ENCODE measurements at regions not wholly inside any gene's neighbourhood (a gene's known extent, or its start where the extent isn't known, plus 50 kb on each side); places are given as distances from the start of the nearest gene placed in this dataset.

DNA sequence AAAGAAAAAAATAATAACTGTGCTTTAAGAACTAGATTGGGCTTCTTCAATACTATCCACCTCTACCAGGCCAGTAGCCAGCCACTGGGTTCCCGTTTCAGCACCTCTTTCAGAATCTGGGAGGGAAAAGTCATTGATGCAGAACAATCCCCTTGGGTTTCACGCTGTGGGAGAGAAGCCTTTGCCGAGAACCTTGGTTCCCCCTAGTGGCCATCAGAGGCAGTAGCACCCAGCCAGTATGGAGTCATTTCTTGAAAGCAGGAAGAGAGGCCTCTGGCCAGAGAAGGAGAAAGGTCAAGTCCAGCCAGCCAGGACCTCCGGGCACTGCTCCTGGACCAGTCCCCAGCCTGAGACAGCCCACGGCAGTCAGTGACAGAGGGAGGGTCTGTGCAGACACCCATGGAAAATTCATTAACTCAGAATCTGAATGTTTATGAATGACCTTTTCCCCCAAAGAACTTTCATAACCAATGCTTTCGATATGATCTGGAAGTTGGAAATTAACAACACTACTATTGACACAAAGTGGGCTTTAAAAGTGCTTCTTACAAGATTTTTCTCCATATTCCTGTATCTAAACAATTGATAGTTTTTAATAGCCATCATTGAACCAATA is 51.2 kb upstream of the CDH5 start:
- DNase-seq (ENCODE audit: low spot score): peak; percentile 61

DNA sequence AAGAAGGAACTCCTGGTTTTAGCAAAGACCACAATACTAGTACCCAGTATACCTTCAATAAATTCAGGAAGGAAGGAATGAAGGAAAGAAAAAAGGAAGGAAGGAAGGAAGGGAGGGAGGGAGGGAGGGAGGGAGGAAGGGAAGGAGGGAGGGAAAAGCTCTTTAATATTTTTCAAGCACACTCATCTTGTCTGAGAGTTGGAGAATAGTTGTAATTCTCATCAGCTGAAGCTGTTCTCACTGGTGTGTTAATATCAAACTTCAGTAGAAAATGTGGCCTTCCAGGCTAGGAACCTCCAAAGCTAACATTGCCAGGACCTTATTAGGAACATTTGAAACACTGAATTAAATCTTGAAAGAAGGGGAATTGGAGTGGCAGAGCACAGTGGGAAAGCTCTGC is 55.2 kb upstream of the CDH5 start:
- DNase-seq (ENCODE audit: low spot score): no peak

DNA sequence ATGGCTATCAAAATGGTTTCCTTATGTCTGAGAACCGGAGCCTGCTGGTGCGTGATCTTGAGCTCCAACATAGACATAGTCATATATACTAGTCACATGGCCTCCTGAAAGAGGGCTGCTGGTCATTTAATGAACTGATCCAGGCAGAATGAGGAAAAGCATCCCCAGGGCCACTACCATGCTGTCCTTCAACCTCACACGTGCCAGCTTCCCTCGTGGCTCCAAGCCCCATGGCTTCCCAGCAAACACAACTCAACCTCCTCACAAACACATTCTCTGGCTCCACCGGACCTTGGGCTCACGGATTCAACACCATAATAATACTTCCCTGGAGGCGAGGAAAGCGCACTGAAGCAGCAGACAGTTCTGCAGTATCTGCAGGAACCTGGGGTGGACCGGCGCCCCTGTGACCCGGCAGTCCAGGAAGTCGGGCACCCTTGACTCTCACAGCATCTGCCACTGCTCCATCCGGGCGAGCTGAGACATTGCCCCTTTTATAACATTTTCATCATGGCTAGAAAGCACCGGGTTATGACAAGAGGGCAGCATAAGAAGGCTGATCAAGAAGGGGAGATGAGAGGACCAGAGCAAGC is 57.2 kb upstream of the CDH5 start:
- no peak for DNase-seq (ENCODE audit: low spot score)

DNA sequence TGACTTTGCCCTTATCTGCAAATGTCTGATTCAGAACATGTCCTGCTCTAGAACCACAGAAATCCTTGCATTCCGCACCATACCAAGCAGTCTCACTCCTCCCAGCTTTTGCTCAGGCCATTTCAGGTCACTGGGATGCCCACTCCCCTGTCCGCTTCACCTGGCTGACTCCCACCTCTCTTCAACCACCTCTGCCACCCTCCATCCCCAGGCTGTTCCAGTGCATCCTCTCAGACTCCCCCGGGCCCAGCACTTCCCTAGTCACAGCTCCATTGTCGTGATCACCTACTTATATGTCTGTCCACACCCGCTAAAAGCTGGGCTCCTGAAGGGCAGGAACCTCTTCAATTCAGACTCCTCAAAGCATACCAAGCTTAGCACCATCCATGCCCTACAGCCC is 58.4 kb upstream of the CDH5 start:
- DNase-seq (ENCODE audit: low spot score): no peak

DNA sequence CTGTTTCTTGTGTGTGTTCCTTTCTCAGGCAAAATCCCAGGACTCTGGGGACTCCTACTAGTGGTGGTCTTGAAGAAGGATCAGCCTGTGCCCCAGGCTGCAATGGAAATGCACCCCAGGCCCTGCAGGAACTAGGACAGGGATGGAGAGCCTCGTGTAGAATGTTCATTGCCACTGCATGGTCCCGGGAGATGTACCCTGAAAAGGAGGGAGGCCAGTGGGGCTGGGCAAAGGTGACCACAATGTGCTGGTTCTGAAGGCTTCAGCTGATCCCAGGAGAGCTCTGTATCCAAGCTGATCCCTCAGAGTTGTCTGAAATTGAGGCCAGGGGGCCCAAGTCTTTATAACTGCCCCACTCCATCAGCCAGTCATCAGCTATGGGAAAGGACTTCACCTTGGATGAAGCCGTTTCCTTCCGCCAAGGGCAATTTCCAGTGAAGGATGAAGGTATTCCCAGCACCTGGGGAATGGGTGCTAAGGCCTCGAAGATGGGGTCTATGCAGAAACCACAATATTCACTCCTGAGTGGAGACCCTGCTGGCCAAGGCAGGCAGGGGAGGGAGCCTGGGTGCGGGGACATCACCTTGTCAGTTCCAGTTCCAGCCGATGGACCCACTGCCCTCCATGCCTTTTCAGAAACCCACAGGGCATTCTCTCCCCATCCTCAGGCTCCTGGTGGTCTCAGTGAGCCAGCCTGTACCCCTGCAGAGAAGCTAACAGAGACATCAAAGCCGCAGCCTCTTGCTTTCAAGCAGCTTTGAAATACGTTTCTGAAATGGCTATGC is 59.9 kb upstream of the CDH5 start:
- DNase-seq (ENCODE audit: low spot score): no peak

DNA sequence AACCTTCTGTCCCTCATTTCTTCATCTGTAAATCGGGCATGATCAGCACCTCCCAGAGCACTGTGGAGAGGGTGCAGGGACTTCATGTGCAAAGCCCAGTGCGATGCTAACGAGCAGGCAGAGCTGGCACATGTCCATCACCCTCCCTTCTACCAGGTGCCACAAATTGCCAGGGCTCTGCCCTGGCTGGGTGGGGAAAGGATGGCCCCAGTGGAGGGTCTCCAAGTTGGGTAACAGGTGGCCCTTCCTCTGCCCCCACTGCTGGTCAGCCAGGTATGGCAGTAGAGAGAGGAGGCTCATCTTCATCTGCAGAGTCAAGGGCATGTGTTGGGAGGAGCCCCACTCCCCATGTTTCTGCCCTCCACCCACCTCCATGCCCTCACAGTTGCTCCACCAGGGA is 61.5 kb upstream of the CDH5 start:
- DNase-seq (ENCODE audit: low spot score): no peak

DNA sequence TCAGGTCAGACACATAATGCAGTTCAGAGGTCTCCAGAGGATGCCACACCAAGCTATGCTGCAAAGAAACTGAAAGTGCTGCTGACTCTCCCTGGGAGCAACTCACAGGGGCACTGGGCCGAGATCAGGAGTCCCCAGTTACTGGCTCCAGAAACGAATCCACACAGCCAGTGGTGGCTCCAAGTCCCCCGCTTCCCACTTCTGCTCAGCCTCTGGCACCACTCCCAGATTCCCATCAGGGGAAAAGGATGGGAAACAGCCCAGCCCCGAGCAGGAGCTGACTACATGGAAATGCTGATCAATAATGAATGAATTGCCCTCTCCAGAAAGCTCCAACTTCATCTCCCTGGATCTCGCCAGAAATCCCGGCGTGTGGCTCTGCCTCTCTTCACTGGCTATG is 62.3 kb upstream of the CDH5 start:
- no peak for DNase-seq (ENCODE audit: low spot score)

DNA sequence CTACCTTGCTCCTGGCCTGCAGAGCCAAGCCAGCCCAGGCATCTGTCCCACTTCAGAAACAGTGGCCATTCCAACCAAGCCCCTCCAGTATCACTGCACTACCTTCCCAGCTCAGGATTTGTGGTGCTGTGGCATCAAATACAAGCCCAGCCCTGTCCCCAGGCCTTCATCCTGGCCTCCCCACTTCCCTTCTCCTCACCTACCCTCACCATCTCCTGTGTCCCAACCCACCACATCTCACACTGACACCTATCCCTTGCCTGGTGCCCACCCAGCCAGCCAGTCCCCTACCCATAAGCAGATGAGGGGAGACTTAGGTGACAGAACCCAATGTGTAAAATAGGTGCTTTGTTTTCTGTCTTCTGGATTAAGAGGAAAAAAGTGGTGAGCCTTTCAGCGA is 66.0 kb upstream of the CDH5 start:
- no peak for DNase-seq (ENCODE audit: low spot score)

DNA sequence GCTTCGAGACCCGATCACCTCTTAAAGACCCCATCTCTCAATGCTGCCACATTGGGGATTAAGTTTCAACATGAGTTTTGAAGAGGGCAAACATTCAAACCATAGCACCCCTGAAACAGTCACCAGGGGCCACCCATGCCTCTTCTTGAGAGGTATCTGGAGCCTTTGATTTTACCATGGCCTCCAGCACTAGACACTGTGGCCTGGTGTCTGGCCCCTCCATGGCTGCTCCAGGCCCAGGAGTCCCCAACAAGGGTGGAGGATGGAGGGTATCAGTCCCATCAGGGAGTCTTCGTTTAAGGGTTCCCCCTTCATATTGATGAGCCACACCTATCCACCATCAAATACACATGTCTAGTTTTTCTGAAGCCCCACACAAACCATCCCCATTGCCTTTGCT is 66.5 kb upstream of the CDH5 start:
- no peak for DNase-seq (ENCODE audit: low spot score)

DNA sequence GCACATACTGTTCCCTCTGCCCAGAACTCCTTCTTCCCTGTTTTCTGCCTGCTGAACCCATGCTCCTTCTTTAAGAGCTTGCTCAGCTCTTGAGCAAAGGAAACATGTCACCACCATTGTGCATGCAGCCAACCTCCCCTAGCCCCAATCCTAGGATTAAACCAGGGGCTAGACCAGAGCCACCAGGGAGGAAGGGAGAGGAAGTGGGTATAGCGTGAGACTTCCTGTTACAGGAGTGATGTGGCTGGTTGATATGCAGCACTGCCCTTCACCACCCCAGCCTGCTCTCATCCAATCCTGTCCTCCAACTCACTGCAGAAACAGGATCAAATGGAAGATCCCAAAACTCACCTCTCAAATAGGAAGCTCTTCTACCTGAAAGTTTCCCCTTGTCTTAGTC is 67.1 kb upstream of the CDH5 start:
- DNase-seq (ENCODE audit: low spot score): no peak

DNA sequence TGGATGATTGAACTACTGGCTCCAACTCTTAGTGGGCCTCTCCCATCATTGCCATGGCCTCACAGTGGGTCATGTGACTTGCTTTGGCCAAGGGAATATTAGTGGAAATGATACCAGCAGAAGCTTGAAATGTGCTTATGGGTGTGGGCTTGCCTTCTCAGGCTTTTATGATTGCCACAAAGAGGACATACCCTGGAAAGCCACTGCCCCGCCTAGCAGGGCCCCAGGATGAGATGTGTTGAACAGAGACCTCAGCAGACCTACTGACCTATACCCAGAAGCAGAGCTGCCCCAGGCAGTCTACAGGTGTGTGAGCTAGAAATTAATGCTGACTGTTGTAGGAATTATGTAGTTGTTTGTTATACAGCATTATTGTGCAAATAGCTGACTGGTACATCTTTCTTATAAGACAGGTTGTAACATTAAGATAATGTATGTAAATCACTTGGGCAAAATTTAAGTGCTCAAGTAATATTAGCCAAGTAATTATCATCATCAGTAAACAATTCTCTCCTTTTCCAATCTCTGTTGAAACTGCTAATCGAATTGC is 67.8 kb upstream of the CDH5 start:
- no peak for DNase-seq (ENCODE audit: low spot score)

DNA sequence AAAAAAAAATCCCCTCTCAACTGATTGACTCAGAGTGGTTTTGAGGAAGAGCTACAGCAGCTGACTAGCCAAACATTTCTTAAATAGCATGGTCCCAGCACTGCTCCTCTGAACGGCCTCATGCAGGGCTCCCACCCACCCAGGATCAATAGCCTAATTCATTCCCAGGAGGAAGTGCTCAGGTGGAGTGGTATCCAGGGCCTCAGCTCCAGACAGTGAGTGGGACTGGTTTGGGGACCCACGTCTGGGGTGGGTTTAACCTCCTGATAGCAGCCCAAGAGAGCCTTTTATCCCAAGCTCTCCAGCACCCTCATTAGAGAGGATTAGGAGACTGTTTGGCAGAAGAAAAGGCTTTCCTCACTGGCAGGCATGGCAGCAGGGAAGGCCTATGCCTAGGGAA is 68.5 kb upstream of the CDH5 start:
- no peak for DNase-seq (ENCODE audit: low spot score)

DNA sequence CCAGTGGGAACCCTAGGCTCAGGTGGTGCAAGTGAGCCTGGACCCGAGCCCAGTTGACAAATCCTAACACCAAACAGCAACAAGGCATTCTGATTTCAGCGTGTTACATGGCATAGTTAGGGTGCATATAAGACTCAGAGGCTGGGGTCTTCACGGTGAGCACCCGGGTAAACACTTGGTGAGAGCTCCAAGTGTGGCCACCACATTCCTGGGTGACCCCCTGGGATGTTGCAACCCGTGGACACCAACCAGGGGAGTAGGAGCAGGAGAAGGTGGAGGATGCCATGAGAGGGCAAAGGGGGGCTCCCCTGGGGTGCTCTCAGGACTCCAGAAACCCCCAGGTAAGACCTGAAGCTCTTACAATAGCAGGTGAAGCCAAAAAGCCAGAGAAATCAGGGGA is 69.9 kb upstream of the CDH5 start:
- no peak for DNase-seq (ENCODE audit: low spot score)

DNA sequence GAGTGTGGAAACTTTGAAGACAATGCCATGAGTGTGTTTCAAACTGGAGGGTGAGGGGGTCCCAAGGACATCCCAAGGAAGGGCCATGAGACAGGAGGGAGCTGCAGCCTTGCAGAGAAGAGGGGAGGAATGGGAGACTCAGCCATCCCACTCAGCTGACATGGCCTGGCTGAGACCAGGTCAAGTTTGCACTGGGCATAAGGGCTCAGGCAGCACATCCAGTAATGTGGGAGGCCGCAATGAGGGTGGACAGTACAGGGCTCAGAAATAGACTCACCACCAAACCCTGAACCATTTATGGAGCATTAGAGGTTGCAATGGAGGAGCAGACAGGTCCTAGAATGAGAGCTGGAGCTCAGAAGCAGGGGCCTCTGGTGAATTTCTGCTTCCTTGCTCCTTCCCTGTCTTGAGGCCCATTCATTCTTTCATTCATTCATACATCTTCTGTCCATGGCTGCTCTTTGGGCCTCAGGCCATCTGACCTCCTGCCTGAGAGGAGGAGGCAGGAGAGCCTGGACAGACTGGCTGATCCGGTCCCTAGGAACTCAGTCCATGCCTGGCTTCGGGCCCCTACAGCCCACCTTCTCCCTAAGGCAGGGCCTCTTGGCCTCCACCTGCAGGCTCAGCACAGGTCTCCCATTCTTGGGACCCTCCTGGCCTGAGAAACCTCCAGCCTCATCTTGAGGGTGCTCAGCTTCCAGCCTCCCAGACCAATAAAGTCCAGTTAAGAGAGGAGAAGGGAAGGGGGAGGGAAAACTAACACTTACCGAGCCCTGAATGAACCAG is 70.5 kb upstream of the CDH5 start:
- no peak for DNase-seq (ENCODE audit: low spot score)

DNA sequence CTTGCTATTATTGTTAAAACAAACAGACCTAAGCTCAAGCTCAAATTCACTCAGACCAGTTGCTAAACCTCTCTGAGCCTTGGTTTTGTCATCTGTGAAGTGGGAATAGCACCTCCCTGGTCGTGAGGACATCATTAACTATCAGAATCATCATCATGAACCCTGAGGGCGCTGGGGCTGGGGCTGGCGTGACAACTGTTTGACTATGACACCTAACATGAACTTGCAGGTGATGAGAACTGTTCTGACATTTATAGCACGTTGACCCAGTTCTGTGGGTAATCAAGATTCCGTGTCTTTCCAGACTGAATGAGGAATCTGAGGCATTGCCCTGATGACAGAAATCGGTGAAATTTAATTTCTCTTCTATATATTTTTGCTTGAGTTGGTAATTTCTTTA is 71.3 kb upstream of the CDH5 start:
- no peak for DNase-seq (ENCODE audit: low spot score)

DNA sequence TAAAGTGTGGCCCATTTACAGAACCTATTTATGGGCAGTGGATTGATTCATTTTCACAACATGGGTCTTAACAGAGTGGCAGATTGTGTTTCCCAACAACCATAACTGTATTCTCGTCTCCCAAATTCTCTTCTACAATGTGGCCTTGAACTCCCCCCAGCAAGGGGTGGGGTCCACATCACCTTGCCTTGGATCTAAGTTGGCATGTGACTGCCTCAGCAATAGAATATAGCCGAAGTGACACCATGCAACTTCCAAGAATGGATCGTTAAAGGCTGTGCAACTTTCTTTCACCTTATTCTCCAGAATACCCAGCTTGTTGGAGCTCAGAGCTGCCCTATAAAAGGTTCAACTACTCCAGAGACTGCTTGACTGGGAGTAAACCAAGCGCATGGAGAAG is 72.0 kb upstream of the CDH5 start:
- DNase-seq (ENCODE audit: low spot score): no peak

DNA sequence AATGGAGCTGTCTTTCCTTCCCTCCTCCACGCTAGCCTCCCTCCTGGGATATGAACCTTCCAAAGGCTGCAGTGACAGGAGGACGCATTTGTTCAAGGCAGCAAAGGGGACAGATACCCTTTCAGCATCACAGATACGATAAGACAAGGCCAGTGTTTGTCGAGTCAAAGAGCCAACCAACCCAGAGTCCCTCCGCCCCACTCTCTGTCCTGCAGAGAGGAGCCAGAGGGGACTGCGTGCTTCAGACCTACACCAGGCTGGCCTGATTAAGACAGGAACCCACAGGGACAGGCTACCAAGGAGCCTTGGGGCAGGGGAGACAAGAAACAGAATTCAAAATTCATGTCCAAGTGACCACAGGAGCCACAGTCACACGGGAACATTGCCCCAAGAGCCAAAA is 72.6 kb upstream of the CDH5 start:
- DNase-seq (ENCODE audit: low spot score): no peak

DNA sequence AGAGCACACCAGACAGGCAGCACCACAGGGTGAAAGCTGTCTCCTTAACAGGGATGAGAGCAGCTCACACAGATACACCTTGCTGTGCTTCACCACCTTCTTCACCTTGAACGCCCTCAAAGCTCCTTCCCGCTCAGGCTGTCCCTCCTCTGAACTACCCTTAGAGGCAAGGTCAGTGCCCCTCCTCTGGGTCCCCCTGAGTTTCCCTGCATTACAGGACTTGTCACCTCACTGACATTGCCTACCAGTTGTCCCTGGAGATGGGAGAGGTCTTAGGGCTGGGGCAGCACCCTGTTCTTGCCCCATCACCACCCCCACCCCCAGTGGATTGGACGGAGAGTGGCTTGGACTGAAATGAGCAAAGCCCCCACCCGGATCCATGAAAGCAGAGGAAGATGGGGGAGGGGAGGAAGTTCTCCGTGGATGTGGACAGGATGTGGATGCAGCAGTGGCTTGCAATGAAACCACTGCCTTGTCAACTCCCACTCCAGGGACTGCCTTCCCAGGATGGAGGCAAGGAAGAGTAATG is 73.2 kb upstream of the CDH5 start:
- DNase-seq (ENCODE audit: low spot score): no peak

DNA sequence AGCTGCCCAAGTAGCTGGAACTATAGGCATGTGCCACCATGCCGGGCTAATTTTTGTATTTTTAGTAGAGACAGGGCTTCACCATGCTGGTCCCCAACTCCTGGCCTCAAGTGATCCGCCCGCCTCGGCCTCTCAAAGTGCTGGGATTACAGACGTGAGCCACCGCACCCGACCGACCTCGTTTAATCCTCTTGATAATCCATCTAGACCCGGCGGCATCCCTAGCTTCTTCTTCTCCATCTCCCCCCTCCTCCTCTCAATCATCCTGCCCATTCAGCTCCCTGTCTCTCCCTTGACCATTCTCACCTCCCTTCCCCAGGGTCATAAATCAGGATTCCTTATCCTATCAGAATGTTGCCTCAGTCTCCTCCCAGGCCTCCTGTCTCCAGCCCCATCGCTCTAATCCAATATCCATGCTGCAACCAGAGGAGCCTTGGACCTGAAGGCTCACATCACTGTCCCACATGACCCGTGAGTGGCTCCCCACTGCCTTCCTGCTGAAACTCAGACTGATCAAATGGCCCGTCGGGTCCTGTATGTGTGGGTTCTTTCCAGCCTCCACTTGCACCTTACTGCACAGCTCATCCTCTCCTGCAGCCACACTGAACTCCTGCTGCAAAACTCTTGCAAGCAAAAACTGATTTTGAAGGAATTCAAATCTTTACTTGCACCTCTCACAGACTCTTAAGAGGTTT is 74.1 kb upstream of the CDH5 start:
- DNase-seq (ENCODE audit: low spot score): no peak

DNA sequence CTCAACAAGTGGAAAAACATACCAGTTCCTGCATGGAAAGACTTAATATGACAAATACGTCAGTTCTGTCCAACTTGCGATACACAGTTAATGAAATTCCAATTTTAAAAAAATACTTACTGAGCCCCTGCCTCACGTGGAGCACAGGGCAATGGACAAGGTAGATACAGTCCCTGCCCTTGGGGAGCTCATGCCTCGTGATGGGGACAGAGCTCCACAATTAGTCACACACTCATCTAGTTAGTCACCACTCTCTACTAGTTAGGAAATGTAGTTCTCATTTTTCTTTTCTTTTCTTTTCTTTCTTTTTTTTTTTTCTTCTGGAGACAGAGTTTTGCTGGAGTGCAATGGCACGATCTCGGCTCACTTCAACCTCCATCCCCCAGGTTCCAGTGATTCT is 74.7 kb upstream of the CDH5 start:
- no peak for DNase-seq (ENCODE audit: low spot score)

DNA sequence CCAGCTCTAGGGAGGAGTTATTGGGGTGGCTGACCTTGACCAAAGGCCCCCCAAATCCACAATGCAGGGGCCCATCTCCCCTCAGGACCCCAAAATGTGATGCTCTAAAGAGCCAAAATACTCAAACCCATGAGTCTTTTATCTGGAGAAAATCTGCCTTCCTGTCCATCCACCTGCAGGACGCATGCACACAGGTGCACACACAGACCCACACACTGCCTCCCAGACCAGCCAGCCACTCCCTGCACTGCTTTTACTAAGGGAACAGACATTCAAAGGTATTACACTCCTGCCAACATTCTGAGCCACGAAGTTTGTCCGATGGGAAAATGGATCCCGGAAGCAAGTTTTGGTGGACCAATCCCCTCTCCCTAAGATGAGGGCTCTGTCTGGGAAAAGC is 76.1 kb upstream of the CDH5 start:
- no peak for DNase-seq (ENCODE audit: low spot score)

DNA sequence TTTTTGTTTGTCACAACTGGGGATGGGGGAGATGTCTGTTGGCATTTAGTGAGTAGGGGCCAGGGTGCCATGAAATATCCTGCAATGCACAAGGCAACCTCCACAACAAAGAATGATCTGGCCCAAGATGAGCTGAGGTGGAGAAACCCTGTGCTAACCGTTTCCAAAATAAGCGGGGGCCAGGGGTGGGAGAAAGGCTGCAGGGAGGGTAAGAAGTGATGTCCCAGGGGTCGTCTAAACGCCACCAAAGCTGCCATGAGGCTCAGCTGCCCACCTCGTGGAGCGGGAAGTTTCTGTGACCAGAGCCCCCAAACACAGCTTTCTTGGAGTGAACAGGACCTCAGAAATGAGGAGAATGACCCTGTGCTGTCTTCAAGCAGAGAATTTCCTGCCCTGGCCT is 76.5 kb upstream of the CDH5 start:
- DNase-seq (ENCODE audit: low spot score): no peak
